ENCODE measurements at regions not wholly inside any gene's neighbourhood (a gene's known extent, or its start where the extent isn't known, plus 50 kb on each side); places are given as distances from the start of the nearest gene placed in this dataset.
"Not testable (repeated sequence)": the region's sequence is repeated elsewhere in the genome, so short reads cannot be mapped to it uniquely, and the experiment has no call there.

DNA sequence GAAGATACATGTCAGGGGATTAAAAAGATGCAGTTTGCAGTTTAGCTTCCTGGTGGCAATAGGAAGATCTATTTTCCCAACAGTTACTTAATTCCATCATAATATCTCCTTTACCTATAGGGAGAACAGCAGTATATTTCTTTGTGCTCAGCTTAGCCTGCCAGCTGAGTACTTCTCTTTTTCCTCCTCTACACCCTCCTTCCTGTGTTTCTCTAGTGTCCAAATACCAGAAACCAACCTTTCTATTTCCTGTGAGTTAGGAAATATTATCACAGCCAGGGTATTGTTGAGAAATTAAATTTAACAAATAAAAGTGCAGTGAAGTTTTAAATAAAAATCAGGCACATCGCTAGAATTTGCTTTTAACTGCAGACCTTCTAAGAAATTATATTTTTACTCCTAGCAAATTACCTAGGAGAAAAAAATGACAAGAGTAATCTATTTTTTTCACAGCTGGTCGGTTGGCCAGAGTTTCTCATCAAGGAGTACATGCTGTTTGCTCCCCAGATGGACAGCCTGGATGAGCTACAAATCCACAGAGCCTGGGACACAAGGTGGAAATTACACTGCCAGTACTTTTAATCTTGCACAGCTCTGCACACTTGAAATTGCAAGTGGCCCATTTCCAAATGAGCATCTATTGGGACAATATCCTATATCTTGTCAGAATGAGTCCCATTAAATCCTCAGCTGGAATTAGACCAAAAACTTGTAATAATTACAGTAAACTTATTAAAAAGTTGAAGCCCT, 185.2 kb upstream of the CFAP20DC start:
- intact Hi-C loops (cut with micrococcal nuclease) = no loop called here
- DNase-seq = no peak
- no peak for ATAC-seq

DNA sequence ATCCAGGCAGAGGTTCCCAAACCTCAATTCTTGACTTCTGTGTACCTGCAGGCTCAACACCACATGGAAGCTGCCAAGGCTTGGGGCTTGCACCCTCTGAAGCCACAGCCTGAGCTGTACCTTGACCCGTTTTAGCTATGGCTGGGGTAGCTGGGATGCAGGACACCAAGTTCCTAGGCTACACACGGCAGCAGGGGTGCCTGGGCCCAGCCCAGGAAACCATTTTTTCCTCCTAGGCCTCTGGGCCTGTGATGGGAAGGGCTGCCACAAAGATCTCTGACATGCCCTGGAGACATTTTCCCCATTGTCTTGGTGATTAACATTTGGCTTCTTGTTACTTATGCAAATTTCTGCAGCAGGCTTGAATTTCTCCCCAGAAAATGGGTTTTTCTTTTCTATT, 180.6 kb upstream of the CFAP20DC start:
- intact Hi-C loops (cut with micrococcal nuclease); DNase-seq; ATAC-seq: not testable (repeated sequence)

DNA sequence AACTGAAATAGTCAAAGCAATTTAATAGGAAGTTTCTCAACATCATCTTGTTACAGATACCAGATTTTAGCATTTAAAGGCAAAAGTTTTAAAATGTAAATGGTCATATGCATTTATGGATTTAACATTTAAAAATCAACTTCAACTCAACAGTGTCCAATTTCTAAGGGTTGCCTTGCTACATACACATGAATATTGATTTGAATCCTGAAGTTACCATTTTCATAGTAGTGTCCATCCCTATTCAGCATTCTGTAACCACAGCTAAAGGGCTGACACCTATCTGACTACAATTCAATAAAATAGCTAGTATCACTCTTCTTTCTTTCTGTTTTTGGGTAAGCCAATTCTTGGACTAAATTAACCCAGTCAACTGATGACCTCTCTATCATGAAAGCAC, 164.0 kb upstream of the CFAP20DC start:
- intact Hi-C loops (cut with micrococcal nuclease) = loop anchor here (5.0 kb wide), 1 partner anchor 643 kb away; no protein-coding TSS in a partner anchor
- ATAC-seq (no peak), DNase-seq (no peak)

DNA sequence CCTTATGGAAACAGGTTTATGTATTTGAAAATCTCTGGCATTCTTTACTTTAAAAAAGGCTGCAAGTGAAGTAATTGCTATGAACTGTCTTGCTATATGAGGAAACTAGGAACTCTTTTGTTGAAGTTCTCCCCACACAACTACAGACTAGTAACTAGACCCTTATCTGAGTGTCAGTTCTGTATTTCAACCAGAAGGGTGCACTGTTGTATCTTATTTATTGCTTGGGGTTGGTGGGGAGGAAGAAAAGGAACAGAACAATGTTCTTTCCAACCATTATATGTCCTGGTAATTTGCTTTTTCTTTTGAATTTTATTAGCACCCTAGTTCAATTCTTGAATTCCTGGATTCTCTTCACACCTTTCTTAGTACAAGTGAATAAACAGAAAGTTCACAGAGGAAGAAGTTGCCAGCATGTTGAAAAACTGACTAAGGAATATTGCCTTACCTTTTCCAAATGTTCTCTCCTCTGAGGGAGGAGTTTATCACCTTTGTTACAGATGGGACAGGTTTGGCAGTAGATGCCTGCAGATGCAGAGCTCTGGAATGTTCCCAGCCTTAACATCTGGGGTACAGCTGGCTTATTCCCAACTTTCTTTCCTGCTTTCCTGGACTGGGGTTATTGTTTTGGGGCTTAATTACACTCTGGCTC, 162.4 kb upstream of the CFAP20DC start:
- intact Hi-C loops (cut with micrococcal nuclease) = loop anchor here (5.0 kb wide), 1 partner anchor 645 kb away; no protein-coding TSS in a partner anchor
- ATAC-seq = peak; percentile 78
- DNase-seq = no peak

DNA sequence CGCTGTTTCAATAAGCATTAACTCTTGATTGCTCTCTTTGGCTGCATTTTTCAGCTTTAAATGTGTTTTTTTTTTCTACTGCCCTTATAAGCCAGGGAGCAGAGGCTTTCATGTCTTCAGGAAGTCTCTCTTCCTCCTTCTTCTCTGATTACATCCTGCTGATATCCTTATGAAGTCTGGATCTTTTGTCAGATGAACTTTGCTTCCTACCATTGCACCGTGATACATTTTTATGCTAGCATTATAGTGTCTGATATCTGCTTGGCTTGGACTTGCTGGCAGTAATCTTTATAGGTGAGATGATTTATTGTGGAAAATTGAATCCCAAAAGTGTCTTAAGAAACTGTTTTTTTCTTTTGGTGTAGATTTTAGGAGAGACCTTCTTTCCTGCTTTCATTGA, 160.4 kb upstream of the CFAP20DC start:
- DNase-seq (no peak), ATAC-seq (no peak)
- intact Hi-C loops (cut with micrococcal nuclease) = loop anchor here (5.0 kb wide), 1 partner anchor 647 kb away; no protein-coding TSS in a partner anchor

DNA sequence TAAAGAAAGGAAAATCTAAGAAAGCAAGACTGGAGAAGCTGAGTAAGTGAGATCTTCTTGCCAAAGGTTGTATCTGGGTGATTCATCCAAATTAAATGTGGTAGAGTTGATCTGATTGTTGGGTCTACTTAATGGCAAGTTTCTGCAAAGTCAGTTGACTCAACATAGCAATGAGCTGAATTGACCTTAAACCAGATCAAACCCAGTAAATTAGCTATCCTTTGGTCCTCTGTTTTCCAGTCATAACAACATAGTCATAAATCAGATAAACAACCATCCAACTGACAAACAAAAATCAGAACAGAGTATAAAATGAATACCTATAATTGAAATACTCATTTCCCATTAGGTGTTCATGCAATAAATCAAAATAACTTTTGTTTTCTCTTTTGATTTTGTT, 142.6 kb upstream of the CFAP20DC start:
- intact Hi-C loops (cut with micrococcal nuclease) = no loop called here
- no peak for DNase-seq
- no peak for ATAC-seq

DNA sequence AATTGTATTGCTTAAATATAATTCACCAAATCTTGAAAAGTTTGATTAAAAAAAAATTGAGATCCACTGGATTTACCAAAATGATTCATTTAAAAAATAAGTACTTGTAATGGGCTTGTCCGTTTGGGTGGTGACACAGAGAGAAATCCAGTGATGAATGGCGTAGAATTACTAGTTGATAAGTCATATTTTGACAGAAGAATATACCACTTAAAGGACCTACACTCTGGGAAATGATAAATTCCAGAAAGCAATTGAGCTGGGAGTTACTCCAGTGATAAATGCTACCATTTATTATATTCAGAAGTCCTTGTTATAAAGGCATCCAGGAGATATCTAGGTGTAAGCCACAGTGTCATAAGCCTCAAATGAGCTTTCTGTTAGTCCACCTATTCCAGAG, 141.8 kb upstream of the CFAP20DC start:
- DNase-seq = no peak
- no peak for ATAC-seq
- intact Hi-C loops (cut with micrococcal nuclease) = no loop called here

DNA sequence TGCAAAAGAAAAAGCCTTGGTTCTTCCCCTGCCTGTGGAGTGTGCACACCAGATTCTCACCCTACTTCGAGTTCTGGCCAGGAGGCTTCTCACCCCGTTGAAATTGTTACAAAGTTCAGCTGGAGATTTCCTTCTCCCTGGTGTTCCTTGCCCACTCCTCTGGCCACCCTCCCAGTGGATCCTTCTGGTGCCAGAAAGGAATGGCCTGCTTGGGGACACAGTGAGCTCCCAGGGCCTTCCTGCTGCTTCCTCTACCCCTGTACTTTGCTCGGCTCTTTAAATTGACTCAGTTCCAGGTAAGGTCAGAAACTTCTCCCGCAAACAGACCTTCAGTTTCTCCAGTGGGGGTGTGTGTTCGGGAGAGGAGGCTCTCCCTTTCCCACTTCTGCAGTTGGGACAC, 140.1 kb upstream of the CFAP20DC start:
- no peak for ATAC-seq
- no peak for DNase-seq
- intact Hi-C loops (cut with micrococcal nuclease) = no loop called here

DNA sequence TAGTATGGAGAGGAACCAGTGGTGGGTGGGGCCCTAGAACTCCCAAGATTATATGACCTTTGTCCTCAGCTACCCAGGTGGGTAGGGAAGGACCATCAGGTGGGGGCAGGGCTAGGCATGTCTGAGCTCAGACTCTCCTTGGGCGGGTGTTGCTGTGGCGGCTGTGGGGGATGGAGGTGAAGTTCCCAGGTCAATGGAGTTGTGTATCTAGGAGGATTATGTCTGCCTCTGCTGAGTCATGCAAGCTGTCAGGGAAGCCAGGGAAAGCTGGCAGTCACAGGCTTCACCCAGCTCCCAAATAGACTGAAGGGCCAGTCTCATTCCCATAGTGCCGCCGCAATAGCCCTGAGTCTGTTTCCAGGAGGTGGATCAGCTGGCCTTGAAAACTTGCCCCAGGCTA, 139.7 kb upstream of the CFAP20DC start:
- intact Hi-C loops (cut with micrococcal nuclease) = no loop called here
- no peak for DNase-seq
- ATAC-seq = no peak

DNA sequence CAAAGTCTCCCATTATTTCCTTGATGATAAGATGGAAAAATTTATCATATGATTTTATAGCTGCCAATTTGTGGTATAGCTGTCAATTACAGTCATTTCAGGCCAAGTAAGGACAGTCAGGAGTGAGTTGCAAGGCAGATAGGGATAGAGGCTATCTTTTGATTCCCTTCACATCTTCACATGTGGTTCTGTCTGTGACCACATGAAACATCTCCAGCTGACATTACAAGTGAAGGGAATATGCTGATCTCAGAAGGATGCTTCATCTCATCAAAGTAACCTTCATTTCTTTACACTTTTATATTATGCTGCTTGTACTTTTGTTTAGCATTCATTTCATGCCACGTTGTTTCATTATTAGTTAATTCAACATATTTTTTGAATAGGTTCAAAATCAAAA, 136.9 kb upstream of the CFAP20DC start:
- ATAC-seq (no peak), DNase-seq (no peak)
- intact Hi-C loops (cut with micrococcal nuclease) = no loop called here

DNA sequence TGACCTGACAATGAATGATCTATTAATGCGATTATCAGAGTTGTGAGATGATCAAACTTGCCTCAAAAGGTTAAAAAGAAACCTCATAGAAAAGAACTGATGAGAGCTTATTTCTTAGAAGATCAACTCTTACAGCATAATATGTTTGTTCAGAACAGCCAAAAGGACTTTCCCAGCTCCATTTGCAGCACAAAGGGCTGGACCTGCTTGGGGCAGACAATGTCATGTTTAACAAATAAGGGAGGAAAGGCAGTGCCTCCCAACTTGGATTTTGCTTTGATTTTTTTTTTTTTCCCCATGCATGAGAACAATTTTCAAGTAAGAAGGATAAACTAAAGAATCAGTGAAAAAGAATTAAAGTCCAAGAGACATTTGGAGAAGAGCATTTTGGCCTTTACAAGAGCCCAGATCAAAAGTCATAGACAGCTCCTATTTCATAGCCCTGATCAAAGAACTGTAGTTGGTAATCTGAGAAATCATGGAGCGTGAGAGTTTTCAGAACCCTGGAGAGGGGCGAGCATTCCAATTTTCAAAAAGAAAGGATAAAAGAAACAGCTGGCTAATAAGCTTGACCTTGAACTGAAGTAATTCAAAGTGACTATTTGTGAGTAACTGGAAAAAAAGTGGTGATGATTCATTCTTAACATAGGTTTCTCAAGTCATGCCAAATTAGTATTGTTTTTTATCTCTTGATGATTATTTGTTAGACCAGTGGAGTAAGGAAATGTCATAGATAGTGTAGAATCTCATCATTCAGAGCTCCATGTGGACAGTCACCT, 136.0 kb upstream of the CFAP20DC start:
- no peak for ATAC-seq
- intact Hi-C loops (cut with micrococcal nuclease) = no loop called here
- DNase-seq = no peak

DNA sequence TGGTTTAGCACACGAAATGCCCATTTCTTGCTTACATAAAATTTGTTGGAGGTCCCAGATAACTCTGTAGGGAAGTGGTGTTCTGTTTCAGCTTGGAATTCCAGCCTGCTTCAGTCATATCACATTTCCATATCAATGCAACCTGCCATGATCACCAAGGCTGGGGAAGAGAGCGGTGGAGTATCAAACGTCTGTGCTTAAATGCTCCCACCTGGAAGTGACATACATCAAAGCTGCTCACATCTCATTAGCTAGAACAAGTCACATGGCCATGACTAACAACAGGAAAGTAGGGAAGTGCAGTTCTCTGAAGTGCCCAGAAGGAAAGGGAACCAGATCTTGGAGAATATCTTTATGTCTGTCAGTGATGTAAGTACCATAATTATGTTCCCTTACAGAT, 130.2 kb upstream of the CFAP20DC start:
- intact Hi-C loops (cut with micrococcal nuclease) = no loop called here
- ATAC-seq (no peak), DNase-seq (no peak)

DNA sequence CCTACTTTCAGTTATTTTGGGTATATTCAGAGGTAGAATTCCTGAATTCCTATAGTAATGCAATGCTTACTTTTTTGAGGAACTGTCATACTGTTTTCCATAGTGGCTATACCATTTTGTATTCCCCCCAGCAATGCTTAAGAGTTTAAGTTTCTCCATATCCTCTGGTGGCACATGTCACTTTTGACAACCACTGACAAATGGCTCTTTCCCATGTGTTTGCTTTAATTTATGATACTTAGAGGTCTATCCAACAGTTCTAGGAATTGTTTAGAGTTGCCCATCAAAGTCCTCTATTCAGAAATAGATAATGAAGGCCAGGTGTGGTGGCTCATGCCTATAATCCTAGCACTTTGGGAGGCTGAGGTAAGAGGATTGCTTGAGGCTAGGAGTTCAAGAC, 128.9 kb upstream of the CFAP20DC start:
- no peak for DNase-seq
- no peak for ATAC-seq
- intact Hi-C loops (cut with micrococcal nuclease) = no loop called here

DNA sequence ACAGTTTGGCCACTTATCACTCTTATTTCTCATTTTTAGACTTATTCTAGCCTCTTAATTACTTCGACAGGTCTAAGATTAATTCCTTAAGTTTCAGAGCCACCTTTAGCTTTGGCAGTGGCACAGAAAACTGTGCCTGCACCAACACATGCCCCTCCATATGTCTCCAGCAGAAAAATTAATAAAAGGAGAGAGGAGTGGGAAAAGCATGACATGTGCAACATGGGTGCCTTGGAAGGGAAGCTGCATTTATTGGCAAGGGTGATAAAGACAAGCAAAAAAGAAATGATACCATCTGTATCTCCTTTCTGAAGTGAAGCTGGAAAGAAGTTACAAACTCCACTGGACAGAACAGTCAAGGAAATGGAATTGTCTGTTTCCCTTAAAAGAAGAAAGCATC, 121.7 kb upstream of the CFAP20DC start:
- ATAC-seq (no peak), DNase-seq (no peak)
- intact Hi-C loops (cut with micrococcal nuclease) = no loop called here

DNA sequence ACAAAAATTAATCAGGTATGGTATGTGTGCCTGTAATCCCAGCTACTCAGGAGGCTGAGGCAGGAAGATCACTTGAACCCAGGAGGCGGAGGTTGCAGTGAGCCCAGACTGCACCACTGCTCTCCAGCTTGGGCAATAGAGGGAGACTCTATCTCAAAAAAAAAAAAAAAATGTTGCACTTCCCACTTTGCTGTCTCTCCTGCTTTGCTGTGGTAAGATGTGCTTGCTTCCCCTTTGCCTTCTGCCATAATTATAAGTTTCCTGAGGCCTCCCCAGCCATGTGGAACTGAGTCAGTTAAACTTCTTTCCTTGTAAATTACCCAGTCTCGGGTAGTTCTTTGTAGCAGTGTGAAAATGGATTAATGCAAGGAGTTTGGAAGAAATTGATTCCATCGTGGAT, 120.3 kb upstream of the CFAP20DC start:
- not testable (repeated sequence) for DNase-seq

DNA sequence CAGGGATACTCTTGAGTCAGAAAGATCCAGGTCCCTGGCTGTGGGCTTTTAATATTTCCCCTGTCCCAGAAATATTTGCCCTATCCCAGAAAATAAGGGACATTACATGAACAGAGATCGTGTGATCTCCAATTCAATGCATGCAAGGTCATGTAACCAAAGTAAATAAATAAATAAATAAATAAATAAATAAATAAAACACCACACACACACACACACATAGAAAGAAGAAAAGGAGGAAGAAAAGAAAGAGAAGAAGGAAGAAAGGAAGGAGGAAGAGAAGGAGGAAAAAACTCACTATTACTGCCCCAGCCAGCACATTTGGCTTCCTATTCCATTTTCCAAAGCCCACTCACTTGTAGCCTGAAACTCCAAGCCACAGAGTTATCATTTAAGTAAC, 117.9 kb upstream of the CFAP20DC start:
- ATAC-seq (no peak), DNase-seq (no peak)
- intact Hi-C loops (cut with micrococcal nuclease) = no loop called here

More for the DNA sequence above, 120.3 kb upstream of the CFAP20DC start:
- intact Hi-C loops (cut with micrococcal nuclease); ATAC-seq: not testable (repeated sequence)

DNA sequence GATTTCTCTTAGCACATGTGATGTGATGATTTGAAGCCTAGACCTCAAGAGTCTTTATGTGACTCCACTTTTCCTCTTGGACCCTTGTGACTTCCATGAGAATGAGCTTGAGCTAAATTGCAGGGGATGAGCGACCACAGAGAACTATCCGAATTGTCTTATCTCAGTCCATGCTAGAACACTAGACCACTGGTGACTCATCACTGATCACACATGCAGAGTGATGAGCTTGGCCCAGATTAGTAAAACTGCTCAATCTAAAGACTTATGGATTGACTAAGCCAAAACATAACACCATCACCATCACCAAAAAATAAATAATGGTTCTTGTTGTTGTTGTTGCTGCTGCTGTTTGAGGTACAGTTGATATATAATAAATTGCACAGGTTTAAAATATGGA, 114.1 kb upstream of the CFAP20DC start:
- intact Hi-C loops (cut with micrococcal nuclease) = no loop called here
- DNase-seq (no peak), ATAC-seq (no peak)

DNA sequence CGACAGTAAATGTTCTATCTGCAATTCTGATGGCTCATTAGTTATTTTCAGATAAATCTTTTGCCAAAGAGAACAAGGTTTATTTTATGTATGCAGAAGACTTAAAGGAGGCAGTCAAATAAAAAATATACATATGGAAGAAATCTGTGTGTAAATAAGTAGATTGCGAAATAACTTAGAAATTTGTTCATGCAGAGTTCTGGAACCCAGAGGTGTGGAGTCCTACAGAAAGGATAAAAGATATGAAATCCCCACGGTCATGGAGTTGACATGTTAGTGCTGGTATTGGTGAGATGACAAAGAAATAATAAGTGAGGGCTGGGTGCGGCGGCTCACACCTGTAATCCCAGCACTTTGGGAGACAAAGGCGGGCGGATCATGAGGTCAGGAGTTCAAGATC, 111.2 kb upstream of the CFAP20DC start:
- no peak for DNase-seq
- ATAC-seq = no peak
- intact Hi-C loops (cut with micrococcal nuclease) = no loop called here

DNA sequence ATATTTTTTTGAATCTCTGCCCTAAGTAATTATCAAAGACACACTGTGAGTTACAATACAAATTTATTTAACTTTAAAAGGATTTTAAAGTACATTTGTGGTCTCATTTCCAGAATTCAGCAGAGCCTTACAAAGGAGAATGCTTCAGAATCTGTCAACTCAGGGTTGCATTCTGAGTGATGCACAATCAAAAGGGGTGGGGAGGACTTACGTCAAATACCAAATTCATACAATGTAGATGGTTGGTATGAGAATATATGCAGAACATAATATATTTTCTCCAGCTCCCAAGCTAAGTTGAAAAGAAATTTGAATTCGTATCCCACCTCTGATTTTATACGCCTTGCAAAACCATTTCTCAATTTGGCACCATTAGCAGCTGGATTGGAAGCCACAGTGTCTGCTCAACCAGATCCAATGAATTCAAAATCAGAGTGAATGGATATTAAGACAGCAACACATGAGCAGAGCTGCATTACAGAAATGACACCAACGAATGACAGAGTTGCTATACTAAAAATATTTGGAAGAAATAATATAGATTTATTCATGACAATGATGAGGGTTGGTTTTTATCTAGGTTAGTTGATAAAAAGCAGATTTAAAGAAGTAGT, 110.4 kb upstream of the CFAP20DC start:
- ATAC-seq = no peak
- intact Hi-C loops (cut with micrococcal nuclease) = no loop called here

DNA sequence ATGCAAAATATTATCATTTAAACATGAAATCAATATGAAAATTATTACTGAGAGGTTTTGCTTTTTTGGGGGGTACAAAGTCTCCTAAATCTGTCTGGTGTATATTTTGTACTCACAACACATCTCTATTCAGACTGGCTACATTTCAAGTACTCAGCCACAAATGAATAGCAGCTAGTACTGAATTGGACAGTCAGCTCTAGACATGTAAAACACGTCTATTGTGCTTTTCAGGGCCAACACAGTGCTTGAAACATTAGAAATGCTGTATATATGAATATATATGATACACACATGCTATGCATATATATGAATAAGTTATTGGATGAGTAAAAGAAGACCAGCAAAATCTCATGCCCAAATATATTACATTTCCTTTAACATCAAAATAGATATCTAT, 103.8 kb upstream of the CFAP20DC start:
- ATAC-seq = no peak
- DNase-seq = no peak
- intact Hi-C loops (cut with micrococcal nuclease) = no loop called here

More for the DNA sequence above, 110.4 kb upstream of the CFAP20DC start:
- DNase-seq = no peak

Measured in left ventricle myocardium superior (tissue), 1 donor.